Uterus (tissue), 3 donors: ENCODE measurements at regions not wholly inside any gene's neighbourhood (a gene's known extent, or its start where the extent isn't known, plus 50 kb on each side); places are given as distances from the start of the nearest gene placed in this dataset.

Experiments
- DNase-seq, 2 donors: peaks; one replicate each; pipeline ENCODE4 v3.0.0-alpha.2; 2019 to 2020
- H3K27ac ChIP-seq, 2 donors: fragments of 200-600 bp; sonication (generic); 1 replicate in 1 of 2; 2 replicates in 1 of 2; pipeline ENCODE4 v1.5.1; 2016 to 2018
- H3K27me3 ChIP-seq, 2 donors: fragments of 200-600 bp; sonication (generic); one replicate each; pipeline ENCODE4 v1.5.1; 2018 to 2019; ENCODE audit warnings: control low read depth in 1 of 2
- H3K36me3 ChIP-seq, 2 donors: fragments of 200-600 bp; sonication (generic); one replicate each; pipeline ENCODE4 v1.5.1; 2019; ENCODE audit warnings: control low read depth in 1 of 2
- H3K4me1 ChIP-seq, 2 donors: fragments of 200-600 bp; sonication (generic); one replicate each; pipeline ENCODE4 v1.5.1; 2018 to 2019; ENCODE audit warnings: control low read depth in 1 of 2
- H3K4me3 ChIP-seq, 2 donors: fragments of 200-600 bp; sonication (generic); 1 replicate in 1 of 2; 2 replicates in 1 of 2; pipeline ENCODE4 v1.5.1; 2018 to 2019; ENCODE audit warnings: mild to moderate bottlenecking in 1 of 2
- H3K9me3 ChIP-seq, 2 donors: fragments of 200-600 bp; sonication (generic); one replicate each; pipeline ENCODE4 v1.5.1; 2019; ENCODE audit warnings: control low read depth in 1 of 2
- CTCF ChIP-seq, 4 experiments: fragments of 200-600 bp in 2 of 4; fragments of 450-650 bp in 2 of 4; sonication (generic) in 2 of 4; IDR thresholded peaks; one replicate each; pipeline ENCODE4 v1.5.1; 2016 to 2019; ENCODE audit warnings: antibody characterized with exemption in 4 of 4, mild to moderate bottlenecking in 2 of 4, moderate library complexity in 1 of 4
- POLR2A ChIP-seq, 2 donors: fragments of 450-650 bp; IDR thresholded peaks; one replicate each; pipeline ENCODE4 v1.6.1; 2016; ENCODE audit warnings: antibody characterized with exemption in 2 of 2, mild to moderate bottlenecking in 1 of 2, moderate library complexity in 1 of 2
- intact Hi-C: fragments of 100-400 bp; cut with DNase I; formaldehyde crosslinking; loops from one replicate; pipeline ENCODE4 v1.15.1; 2023; ENCODE audit warnings: low total_unique reads
- donor health status: DM: yes; HTN: yes; CAD: no.

- DNase-seq, result peak in 1 of 2 donors; percentile 52
- H3K9me3 ChIP-seq, result no peaks in the 10 kb centered on the region
- peak overlapping the region; percentile 30 to 42 for H3K27ac ChIP-seq
- TF ChIP-seq POLR2A (IDR thresholded peaks at IDR 0.05) (no peak), CTCF (IDR thresholded peaks at IDR 0.05) (no peak)
- H3K4me3 ChIP-seq, result no peak overlapping the region
- no peaks in the 10 kb centered on the region for H3K36me3 ChIP-seq
- no peaks in the 10 kb centered on the region for H3K27me3 ChIP-seq
- intact Hi-C loops, result no loop called here
- H3K4me1 ChIP-seq, result peaks cover 0 to 5% of the 10 kb centered on the region in 2 donors
Measured at GRCh38 chr12:43210485-43211192, 341.4 kb downstream of the ADAMTS20 start.

DNA sequence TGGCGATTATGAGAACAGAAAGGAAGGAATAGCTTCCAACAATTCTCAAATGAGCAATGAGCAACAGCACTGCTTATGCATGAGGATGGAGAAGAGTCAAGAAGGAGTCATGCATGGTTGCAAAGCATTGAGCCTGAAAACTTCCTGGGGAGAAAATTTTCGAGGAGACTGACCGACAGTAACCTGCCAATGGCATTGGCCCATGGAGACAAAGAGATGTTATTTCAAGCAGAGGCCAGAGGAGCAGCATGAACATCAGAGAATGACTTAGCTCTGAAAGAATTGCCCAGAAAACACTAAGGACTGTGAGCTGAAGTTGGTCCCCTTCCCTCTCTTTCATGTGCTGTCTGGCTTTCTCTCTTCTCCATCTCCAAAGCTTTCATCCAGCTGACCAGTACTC, 343.4 kb downstream of the ADAMTS20 start:
- Histone ChIP-seq H3K27me3 (no peaks in the 10 kb centered on the region), H3K4me3 (no peak overlapping the region), H3K4me1 (peaks cover 0 to 5% of the 10 kb centered on the region in 2 donors), H3K27ac (no peak overlapping the region), H3K9me3 (no peaks in the 10 kb centered on the region), H3K36me3 (no peaks in the 10 kb centered on the region)
- no peak for DNase-seq
- intact Hi-C loops, result no loop called here
- TF ChIP-seq CTCF (IDR thresholded peaks at IDR 0.05), result no peak
- TF ChIP-seq POLR2A (IDR thresholded peaks at IDR 0.05), result no peak

DNA sequence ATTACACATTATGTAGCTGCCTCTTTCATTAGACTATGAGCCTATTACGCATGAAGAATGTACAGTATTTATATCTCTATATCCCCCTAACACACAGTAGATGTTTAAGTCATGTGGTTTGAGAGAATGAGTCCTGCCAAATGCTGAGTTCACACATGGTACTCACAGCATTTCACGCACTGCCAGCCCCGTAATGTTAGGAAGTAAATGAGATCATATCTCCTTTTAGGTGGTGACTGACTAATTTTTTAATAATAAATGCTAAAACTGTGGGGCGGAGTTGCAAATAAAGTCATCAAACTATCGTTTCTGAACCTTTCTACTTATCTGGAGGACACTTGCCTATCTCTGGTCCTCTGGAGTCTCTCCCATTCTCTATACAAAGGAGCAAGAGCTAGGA, 343.8 kb downstream of the ADAMTS20 start:
- Histone ChIP-seq H3K4me3 (no peak overlapping the region), H3K9me3 (no peaks in the 10 kb centered on the region), H3K27ac (no peak overlapping the region), H3K27me3 (no peaks in the 10 kb centered on the region), H3K4me1 (peaks cover 0 to 5% of the 10 kb centered on the region in 2 donors), H3K36me3 (no peaks in the 10 kb centered on the region)
- intact Hi-C loops, result no loop called here
- no peak for DNase-seq
- TF ChIP-seq POLR2A (IDR thresholded peaks at IDR 0.05) (no peak), CTCF (IDR thresholded peaks at IDR 0.05) (no peak)

GRCh38 chr12:43206396-43206795, 345.6 kb downstream of the ADAMTS20 start:
- H3K9me3 ChIP-seq, result no peaks in the 10 kb centered on the region
- H3K36me3 ChIP-seq, result no peaks in the 10 kb centered on the region
- intact Hi-C loops, result no loop called here
- no peak overlapping the region for H3K27ac ChIP-seq
- TF ChIP-seq CTCF (IDR thresholded peaks at IDR 0.05), result no peak
- TF ChIP-seq POLR2A (IDR thresholded peaks at IDR 0.05), result no peak
- peaks cover 0 to 5% of the 10 kb centered on the region in 2 donors for H3K4me1 ChIP-seq
- H3K27me3 ChIP-seq, result no peaks in the 10 kb centered on the region
- DNase-seq, result no peak
- no peak overlapping the region for H3K4me3 ChIP-seq

- no peaks in the 10 kb centered on the region for H3K27me3 ChIP-seq
- DNase-seq, result no peak
- intact Hi-C loops, result no loop called here
- TF ChIP-seq CTCF (IDR thresholded peaks at IDR 0.05) (no peak), POLR2A (IDR thresholded peaks at IDR 0.05) (no peak)
- no peak overlapping the region for H3K27ac ChIP-seq
- no peaks in the 10 kb centered on the region for H3K4me1 ChIP-seq
- no peaks in the 10 kb centered on the region for H3K9me3 ChIP-seq
- no peak overlapping the region for H3K4me3 ChIP-seq
- no peaks in the 10 kb centered on the region for H3K36me3 ChIP-seq
Measured at GRCh38 chr12:43198608-43199007, 353.4 kb downstream of the ADAMTS20 start.
